Mucosa of rectum (tissue), 2 donors: ENCODE measurements at regions not wholly inside any gene's neighbourhood (a gene's known extent, or its start where the extent isn't known, plus 50 kb on each side); places are given as distances from the start of the nearest gene placed in this dataset.
"Not testable (repeated sequence)": the region's sequence is repeated elsewhere in the genome, so short reads cannot be mapped to it uniquely, and the experiment has no call there.

ENCODE experiments used
- H3K27ac ChIP-seq, 2 donors: one replicate each; pipeline ENCODE4 v1.7.0; 2013; ENCODE audit warnings: inconsistent platforms in 2 of 2, low read depth in 2 of 2, low read length in 2 of 2
- H3K27me3 ChIP-seq, 2 donors: one replicate each; pipeline ENCODE4 v1.7.0; 2013; ENCODE audit warnings: low read length in 2 of 2; ENCODE audit not compliant: control insufficient read depth in 2 of 2, insufficient read depth in 2 of 2
- H3K36me3 ChIP-seq, 2 donors: one replicate each; pipeline ENCODE4 v1.7.0; 2013; ENCODE audit warnings: low read length in 2 of 2; ENCODE audit not compliant: control insufficient read depth in 2 of 2, insufficient read depth in 2 of 2
- H3K4me1 ChIP-seq, 2 donors: one replicate each; pipeline ENCODE4 v1.7.0; 2013; ENCODE audit warnings: low read length in 2 of 2, mild to moderate bottlenecking in 1 of 2; ENCODE audit not compliant: control insufficient read depth in 2 of 2, insufficient read depth in 2 of 2
- H3K4me3 ChIP-seq, 2 donors: one replicate each; pipeline ENCODE4 v1.7.0; 2013; ENCODE audit warnings: low read length in 2 of 2
- H3K9ac ChIP-seq, 2 donors: one replicate each; pipeline ENCODE4 v1.7.0; 2013; ENCODE audit warnings: low read length in 2 of 2, low read depth in 1 of 2, mild to moderate bottlenecking in 1 of 2
- H3K9me3 ChIP-seq, 2 donors: one replicate each; pipeline ENCODE4 v1.7.0; 2013; ENCODE audit warnings: low read length in 2 of 2; ENCODE audit not compliant: control insufficient read depth in 2 of 2
- donor health status: healthy.
- donor health status: Normal muscosa, but diverticular disease.

GRCh38 chr9:83141887-83142286 lies 78.9 kb upstream of the RASEF start:
- Histone ChIP-seq H3K27me3 (no peaks in the 10 kb centered on the region), H3K27ac (no peak overlapping the region)

GRCh38 chr9:83140061-83140460 lies 77.1 kb upstream of the RASEF start:
- Histone ChIP-seq H3K4me1 (peaks cover 0 to 3% of the 10 kb centered on the region in 2 donors), H3K36me3 (no peaks in the 10 kb centered on the region), H3K27me3 (no peaks in the 10 kb centered on the region), H3K9ac (no peak overlapping the region), H3K4me3 (no peak overlapping the region), H3K27ac (no peak overlapping the region), H3K9me3 (no peaks in the 10 kb centered on the region)

More at GRCh38 chr9:83141887-83142286, 78.9 kb upstream of the RASEF start:
- peaks cover 0 to 3% of the 10 kb centered on the region in 2 donors for H3K4me1 ChIP-seq
- H3K36me3 ChIP-seq = no peaks in the 10 kb centered on the region
- no peak overlapping the region for H3K4me3 ChIP-seq
- H3K9ac ChIP-seq = no peak overlapping the region
- H3K9me3 ChIP-seq = no peaks in the 10 kb centered on the region

- H3K27me3 ChIP-seq = no peaks in the 10 kb centered on the region
- H3K9ac ChIP-seq = no peak overlapping the region
- H3K4me1 ChIP-seq = peaks cover 0 to 3% of the 10 kb centered on the region in 2 donors
- H3K36me3 ChIP-seq = no peaks in the 10 kb centered on the region
- H3K9me3 ChIP-seq = no peaks in the 10 kb centered on the region
- H3K4me3 ChIP-seq = no peak overlapping the region
- peak overlapping the region in 1 of 2 donors; percentile 56 for H3K27ac ChIP-seq
These were observed 75.6 kb upstream of the RASEF start for GRCh38 chr9:83138422-83139135.

GRCh38 chr9:83133316-83133715 lies 70.4 kb upstream of the RASEF start:
- Histone ChIP-seq H3K27ac (peak overlapping the region; percentile 32 to 49), H3K9ac (no peak overlapping the region), H3K36me3 (no peaks in the 10 kb centered on the region)

GRCh38 chr9:83132768-83133167 lies 69.8 kb upstream of the RASEF start:
- H3K4me1 ChIP-seq = no peaks in the 10 kb centered on the region
- no peaks in the 10 kb centered on the region for H3K9me3 ChIP-seq
- no peak overlapping the region for H3K4me3 ChIP-seq
- peak overlapping the region; percentile 32 to 49 for H3K27ac ChIP-seq
- H3K36me3 ChIP-seq = no peaks in the 10 kb centered on the region
- H3K9ac ChIP-seq = no peak overlapping the region
- no peaks in the 10 kb centered on the region for H3K27me3 ChIP-seq

More at GRCh38 chr9:83133316-83133715, 70.4 kb upstream of the RASEF start:
- H3K4me3 ChIP-seq = no peak overlapping the region
- no peaks in the 10 kb centered on the region for H3K4me1 ChIP-seq
- H3K27me3 ChIP-seq = no peaks in the 10 kb centered on the region
- no peaks in the 10 kb centered on the region for H3K9me3 ChIP-seq

- no peaks in the 10 kb centered on the region for H3K9me3 ChIP-seq
- no peaks in the 10 kb centered on the region for H3K4me1 ChIP-seq
- H3K9ac ChIP-seq = no peak overlapping the region
- H3K36me3 ChIP-seq = no peaks in the 10 kb centered on the region
- H3K27me3 ChIP-seq = no peaks in the 10 kb centered on the region
- H3K27ac ChIP-seq = peak overlapping the region in 1 of 2 donors; percentile 46
- no peak overlapping the region for H3K4me3 ChIP-seq
These were observed 67.6 kb upstream of the RASEF start for GRCh38 chr9:83130541-83130940.

- Histone ChIP-seq H3K27me3 (no peaks in the 10 kb centered on the region), H3K4me1 (no peaks in the 10 kb centered on the region), H3K27ac (no peak overlapping the region), H3K9me3 (no peaks in the 10 kb centered on the region), H3K9ac (no peak overlapping the region), H3K4me3 (no peak overlapping the region), H3K36me3 (no peaks in the 10 kb centered on the region)
These were observed 62.7 kb upstream of the RASEF start for GRCh38 chr9:83125671-83126070.

GRCh38 chr9:83119873-83120272 lies 56.9 kb upstream of the RASEF start:
- H3K27me3 ChIP-seq = no peaks in the 10 kb centered on the region
- H3K4me1 ChIP-seq = no peaks in the 10 kb centered on the region
- no peak overlapping the region for H3K4me3 ChIP-seq
- no peak overlapping the region for H3K9ac ChIP-seq
- no peaks in the 10 kb centered on the region for H3K36me3 ChIP-seq
- H3K27ac ChIP-seq = no peak overlapping the region
- no peaks in the 10 kb centered on the region for H3K9me3 ChIP-seq

- H3K9ac ChIP-seq = no peak overlapping the region
These were observed 53.1 kb upstream of the RASEF start for GRCh38 chr9:83116026-83116425.

GRCh38 chr9:83113445-83113844 lies 50.5 kb upstream of the RASEF start:
- H3K4me3 ChIP-seq, H3K27me3 ChIP-seq, H3K36me3 ChIP-seq, H3K9ac ChIP-seq, H3K27ac ChIP-seq, H3K9me3 ChIP-seq, H3K4me1 ChIP-seq: not testable (repeated sequence)

More at GRCh38 chr9:83116026-83116425, 53.1 kb upstream of the RASEF start:
- H3K27me3 ChIP-seq = no peaks in the 10 kb centered on the region
- no peaks in the 10 kb centered on the region for H3K9me3 ChIP-seq
- no peak overlapping the region for H3K4me3 ChIP-seq
- no peaks in the 10 kb centered on the region for H3K4me1 ChIP-seq
- no peaks in the 10 kb centered on the region for H3K36me3 ChIP-seq
- no peak overlapping the region for H3K27ac ChIP-seq
